Neural crest cell (in vitro differentiated cells): ENCODE measurements at regions not wholly inside any gene's neighbourhood (a gene's known extent, or its start where the extent isn't known, plus 50 kb on each side); places are given as distances from the start of the nearest gene placed in this dataset.

Experiments
- DNase-seq: peaks from one replicate; pipeline ENCODE4 v3.0.0; 2021; ENCODE audit warnings: low read depth, mixed read lengths, low spot score
- H3K27ac Mint-ChIP-seq: one replicate; pipeline ENCODE4 v1.8.0; 2021; ENCODE audit warnings: mild to moderate bottlenecking, mixed read lengths; ENCODE audit not compliant: unreplicated experiment
- H3K27me3 Mint-ChIP-seq: 2 replicates; pipeline ENCODE4 v1.8.0; 2021; ENCODE audit warnings: low read depth, mild to moderate bottlenecking, mixed read lengths
- H3K36me3 Mint-ChIP-seq: 2 replicates; pipeline ENCODE4 v1.8.0; 2021; ENCODE audit warnings: low read depth, mild to moderate bottlenecking, mixed read lengths
- H3K4me1 Mint-ChIP-seq: 2 replicates; pipeline ENCODE4 v1.8.0; 2021; ENCODE audit warnings: mixed read lengths
- H3K4me3 Mint-ChIP-seq: one replicate; pipeline ENCODE4 v1.8.0; 2021; ENCODE audit warnings: mild to moderate bottlenecking, mixed read lengths
- H3K9me3 Mint-ChIP-seq: 2 replicates; pipeline ENCODE4 v1.8.0; 2021; ENCODE audit warnings: mixed read lengths
- CTCF ChIP-seq: fragments of 200-600 bp; sonication (generic); conservative IDR thresholded peaks from 2 replicates; pipeline ENCODE4 v1.5.0; 2021; ENCODE audit warnings: antibody characterized with exemption, mild to moderate bottlenecking

- no peak for TF ChIP-seq CTCF
- Mint-ChIP-seq H3K9me3 (peaks cover 5% of the 10 kb centered on the region), H3K4me3 (no peak overlapping the region)
Measured at GRCh38 chr1:244219802-244220201, 168.7 kb downstream of the ZBTB18 start.

DNA sequence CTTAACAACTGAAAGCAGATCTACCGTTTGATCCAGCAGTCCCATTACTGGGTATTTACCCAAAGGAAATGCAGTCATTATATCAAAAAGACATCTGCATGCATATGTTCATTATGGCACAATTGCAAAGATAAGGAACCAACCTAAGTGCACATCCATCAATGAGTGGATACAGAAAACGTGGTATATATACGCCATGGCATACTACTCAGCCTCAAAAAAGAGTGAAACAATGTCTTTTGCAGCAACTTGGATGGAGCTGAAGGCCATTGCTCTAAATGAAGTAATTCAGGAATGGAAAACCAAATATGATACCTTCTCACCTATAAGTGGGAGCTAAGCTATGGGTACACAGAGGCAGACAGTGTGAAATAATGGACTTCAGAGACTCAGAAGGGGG lies 169.3 kb downstream of the ZBTB18 start:
- Mint-ChIP-seq H3K4me1 (peaks cover 14% of the 10 kb centered on the region), H3K27me3 (no peaks in the 10 kb centered on the region), H3K4me3 (no peak overlapping the region), H3K9me3 (peaks cover 5% of the 10 kb centered on the region), H3K27ac (no peak overlapping the region), H3K36me3 (no peaks in the 10 kb centered on the region)
- DNase-seq = no peak
- TF ChIP-seq CTCF = no peak

More at GRCh38 chr1:244219802-244220201, 168.7 kb downstream of the ZBTB18 start:
- H3K27me3 Mint-ChIP-seq = no peaks in the 10 kb centered on the region
- DNase-seq = no peak
- peaks cover 14% of the 10 kb centered on the region for H3K4me1 Mint-ChIP-seq
- H3K27ac Mint-ChIP-seq = no peak overlapping the region
- H3K36me3 Mint-ChIP-seq = no peaks in the 10 kb centered on the region

DNA sequence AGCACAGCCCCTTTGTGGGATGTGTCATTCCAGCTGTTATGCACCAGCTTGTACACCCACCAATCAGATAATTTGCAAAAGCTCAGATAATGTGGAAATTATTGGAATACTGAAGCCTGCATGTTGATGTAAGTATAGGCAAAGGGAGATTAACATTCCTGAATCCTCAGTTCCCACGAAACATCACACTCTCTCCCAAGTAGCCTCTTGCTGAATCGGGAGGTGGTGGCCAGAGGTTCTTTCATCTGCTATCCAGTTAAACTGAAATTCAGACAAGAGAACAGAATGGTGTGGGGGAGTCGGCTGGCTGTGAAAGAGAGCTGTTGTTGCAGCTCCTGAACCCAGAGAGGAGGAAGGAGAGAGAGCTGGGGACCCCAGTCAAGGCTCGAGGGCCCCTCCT lies 170.9 kb downstream of the ZBTB18 start:
- Mint-ChIP-seq H3K4me3 (no peak overlapping the region), H3K27ac (no peak overlapping the region), H3K9me3 (peaks cover 5% of the 10 kb centered on the region), H3K36me3 (no peaks in the 10 kb centered on the region), H3K27me3 (no peaks in the 10 kb centered on the region), H3K4me1 (peaks cover 14% of the 10 kb centered on the region)
- no peak for DNase-seq
- no peak for TF ChIP-seq CTCF

- no peaks in the 10 kb centered on the region for H3K36me3 Mint-ChIP-seq
- H3K4me1 Mint-ChIP-seq = no peaks in the 10 kb centered on the region
- no peak overlapping the region for H3K4me3 Mint-ChIP-seq
- H3K9me3 Mint-ChIP-seq = peaks cover 5% of the 10 kb centered on the region
- no peak for DNase-seq
- H3K27ac Mint-ChIP-seq = no peak overlapping the region
- TF ChIP-seq CTCF = no peak
- no peaks in the 10 kb centered on the region for H3K27me3 Mint-ChIP-seq
Measured at GRCh38 chr1:244224487-244225430, 173.7 kb downstream of the ZBTB18 start.

- no peak for DNase-seq
- no peak for TF ChIP-seq CTCF
- H3K4me1 Mint-ChIP-seq = peaks cover 1% of the 10 kb centered on the region
- H3K36me3 Mint-ChIP-seq = no peaks in the 10 kb centered on the region
- peaks cover 5% of the 10 kb centered on the region for H3K9me3 Mint-ChIP-seq
- H3K4me3 Mint-ChIP-seq = no peak overlapping the region
- no peak overlapping the region for H3K27ac Mint-ChIP-seq
- peaks cover under 1% of the 10 kb centered on the region for H3K27me3 Mint-ChIP-seq
Measured at GRCh38 chr1:244226435-244226834, 175.4 kb downstream of the ZBTB18 start.
